HG02571 (cell line): ENCODE measurements at regions not wholly inside any gene's neighbourhood (a gene's known extent, or its start where the extent isn't known, plus 50 kb on each side); places are given as distances from the start of the nearest gene placed in this dataset.

Experiments
- ATAC-seq: cut with Tn5 transposase; IDR thresholded peaks from one replicate; pipeline ENCODE4 v1.9.1; 2021; ENCODE audit warnings: mild to moderate bottlenecking, moderate library complexity; ENCODE audit not compliant: unreplicated experiment

- ATAC-seq: no peak
These were observed 373.5 kb upstream of the MYT1L start for GRCh38 chr2:2704428-2705090.

- ATAC-seq: no peak
These were observed 372.8 kb upstream of the MYT1L start for GRCh38 chr2:2703762-2704427.

GRCh38 chr2:2703172-2703571 is 372.1 kb upstream of the MYT1L start:
- ATAC-seq: no peak

GRCh38 chr2:2702385-2702784 is 371.3 kb upstream of the MYT1L start:
- ATAC-seq: no peak

GRCh38 chr2:2701813-2702212 is 370.7 kb upstream of the MYT1L start:
- ATAC-seq: no peak

DNA sequence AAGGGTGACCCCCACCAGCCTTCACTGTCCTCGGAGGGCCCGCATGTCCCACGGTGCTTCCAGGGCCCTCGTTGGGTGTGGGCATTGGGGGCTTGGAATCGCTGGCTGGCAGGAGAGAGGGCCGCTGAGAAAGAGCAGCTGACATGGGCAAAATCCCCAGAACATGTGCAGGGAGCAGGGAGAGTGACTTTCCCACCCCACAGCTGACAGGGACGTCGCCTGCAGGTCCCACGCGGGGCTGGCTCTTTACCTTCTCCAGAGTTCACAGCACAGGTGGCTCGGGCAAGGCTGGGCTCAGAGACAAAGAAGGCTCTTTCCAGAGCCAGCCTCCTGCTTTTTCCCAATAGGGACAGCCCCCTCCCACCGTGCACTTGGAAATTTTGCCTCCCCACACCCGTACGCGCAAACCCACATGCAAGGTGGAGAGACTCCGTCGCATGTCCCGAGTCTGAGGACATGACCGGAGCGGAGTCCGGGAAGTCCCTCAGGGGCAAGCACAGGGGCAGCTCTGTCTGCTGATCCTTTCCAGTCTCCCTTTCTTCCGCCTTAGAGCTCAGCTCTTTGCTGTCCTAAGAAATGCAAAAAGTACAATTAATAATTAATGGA is 370.2 kb upstream of the MYT1L start:
- no peak for ATAC-seq

DNA sequence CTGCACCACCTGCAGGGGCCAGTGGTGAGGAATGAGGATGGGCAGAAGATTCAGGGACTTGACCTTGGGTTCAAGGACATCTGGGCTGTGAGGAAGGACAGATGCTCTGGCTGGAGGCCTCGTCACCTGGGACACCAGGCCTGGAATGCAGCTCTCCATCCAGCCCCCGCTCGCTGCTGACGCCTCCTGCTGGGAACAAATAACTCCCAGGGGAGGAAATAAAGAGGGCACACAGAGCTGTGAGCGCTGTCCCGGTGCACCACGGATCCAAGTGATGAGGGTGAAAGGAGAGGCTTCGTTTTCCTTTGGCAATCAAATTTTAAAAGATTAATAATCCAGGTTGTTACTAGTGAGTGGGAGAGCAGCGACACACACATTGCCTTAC is 368.0 kb upstream of the MYT1L start:
- ATAC-seq: no peak

- no peak for ATAC-seq
These were observed 367.4 kb upstream of the MYT1L start for GRCh38 chr2:2698182-2699120.

GRCh38 chr2:2696733-2697455 is 365.8 kb upstream of the MYT1L start:
- ATAC-seq: no peak

DNA sequence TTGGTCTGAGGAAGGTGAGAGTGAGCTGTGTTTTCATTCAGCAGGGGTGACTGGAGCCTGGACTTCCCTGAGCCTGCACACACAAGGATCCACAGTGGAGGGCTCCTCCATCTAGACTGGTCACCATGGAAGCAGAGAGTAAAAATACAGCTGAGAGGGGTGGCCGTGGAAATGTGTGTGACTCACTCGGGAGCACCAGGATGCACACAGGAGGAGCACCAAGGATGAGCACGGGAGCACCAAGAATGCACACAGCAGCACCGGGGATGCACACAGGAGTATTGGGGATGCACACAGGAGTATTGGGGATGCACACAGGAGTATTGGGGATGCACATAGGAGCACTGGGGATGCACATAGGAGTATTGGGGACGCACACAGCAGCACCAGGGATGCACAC is 365.2 kb upstream of the MYT1L start:
- no peak for ATAC-seq

- ATAC-seq: no peak
These were observed 363.7 kb upstream of the MYT1L start for GRCh38 chr2:2694746-2695145.

GRCh38 chr2:2692599-2693389 is 361.7 kb upstream of the MYT1L start:
- no peak for ATAC-seq

DNA sequence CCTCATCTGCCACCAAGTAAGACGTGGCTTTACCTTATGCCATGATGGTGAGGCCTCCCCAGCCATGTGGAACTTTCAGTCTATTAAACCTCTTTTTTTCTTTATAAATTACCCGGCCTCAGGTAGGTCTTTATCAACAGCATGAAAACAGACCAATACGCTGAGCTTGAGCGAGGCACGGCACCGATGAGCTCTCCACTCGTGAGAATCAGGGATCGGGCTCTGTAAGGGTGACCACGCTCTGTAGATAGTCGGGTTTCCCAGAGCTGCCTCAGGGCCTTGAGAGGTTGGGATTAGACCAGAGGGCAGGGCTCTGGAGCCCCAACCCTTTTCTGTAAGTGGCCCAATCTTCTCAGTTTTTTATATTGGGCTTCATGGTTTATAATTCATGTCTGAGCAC is 360.3 kb upstream of the MYT1L start:
- no peak for ATAC-seq

- no peak for ATAC-seq
These were observed 359.9 kb upstream of the MYT1L start for GRCh38 chr2:2690985-2691384.

DNA sequence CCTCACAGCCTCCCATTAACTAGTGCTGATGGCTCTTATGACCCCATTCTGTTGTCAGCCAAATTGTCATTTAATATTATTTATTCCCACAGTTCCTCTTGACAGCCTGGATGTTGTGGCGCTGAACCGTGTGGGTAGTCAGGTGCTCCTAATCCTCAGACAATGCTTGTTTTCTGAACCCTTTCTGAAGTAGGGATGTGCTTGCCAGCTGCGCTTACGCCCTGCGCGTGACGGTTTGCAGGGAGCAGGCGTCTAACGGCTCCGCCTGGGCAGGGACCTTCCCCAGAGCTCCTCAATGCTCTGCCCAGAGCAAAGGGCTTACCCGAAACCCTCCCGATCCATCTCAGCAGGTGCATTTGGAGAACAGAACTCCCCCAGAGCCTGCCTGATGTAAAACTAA is 358.2 kb upstream of the MYT1L start:
- no peak for ATAC-seq

DNA sequence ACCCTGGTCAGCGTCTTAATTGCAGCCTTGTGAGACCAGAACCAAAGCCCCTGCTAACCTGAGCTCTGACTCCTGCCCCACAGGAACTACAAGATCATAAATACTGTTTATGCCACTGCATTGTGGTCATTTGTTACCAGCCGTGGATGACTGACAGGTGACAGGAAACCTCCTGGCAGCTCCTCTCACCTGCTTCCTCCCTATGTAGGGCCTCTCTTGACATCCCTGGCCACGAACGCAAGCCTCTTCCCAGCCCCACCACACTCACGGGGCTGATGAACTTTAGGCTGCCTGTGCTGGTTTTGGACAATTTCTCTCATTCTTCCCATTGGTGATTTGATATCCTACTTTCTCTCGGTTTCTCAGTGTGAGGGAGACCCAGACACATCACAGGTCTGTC is 357.2 kb upstream of the MYT1L start:
- ATAC-seq: no peak

DNA sequence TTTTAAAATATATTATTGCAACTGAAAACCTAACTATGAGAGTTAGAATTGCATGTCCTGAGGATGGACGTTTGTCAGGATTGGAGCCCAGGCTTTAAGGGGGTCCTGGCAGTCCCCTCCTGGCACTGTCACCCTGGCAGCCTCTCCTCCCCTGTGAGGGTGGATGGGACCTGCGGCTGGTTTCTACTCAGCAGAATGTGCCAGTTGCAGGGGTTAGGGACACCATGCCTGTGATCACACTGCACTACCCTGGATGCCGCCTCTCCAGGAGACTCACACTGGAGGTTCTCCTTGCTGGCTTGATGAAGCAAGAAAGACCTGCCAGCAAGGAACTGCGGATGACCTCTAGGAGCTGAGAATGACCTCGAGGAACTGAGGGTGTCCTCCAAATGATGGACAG is 356.7 kb upstream of the MYT1L start:
- ATAC-seq: no peak

GRCh38 chr2:2686222-2686621 is 355.1 kb upstream of the MYT1L start:
- no peak for ATAC-seq

GRCh38 chr2:2683606-2684224 is 352.6 kb upstream of the MYT1L start:
- no peak for ATAC-seq
